ENCODE measurements at regions not wholly inside any gene's neighbourhood (a gene's known extent, or its start where the extent isn't known, plus 50 kb on each side); places are given as distances from the start of the nearest gene placed in this dataset.
"Not testable (repeated sequence)": the region's sequence is repeated elsewhere in the genome, so short reads cannot be mapped to it uniquely, and the experiment has no call there.

- Histone ChIP-seq H3K79me2 (ENCODE audit: insufficient read depth) (no peaks in the 10 kb centered on the region), H3K27ac (ENCODE audit: low read depth in 2 of 2, low read length in 1 of 2) (no peak overlapping the region), H3K9me2 (no peaks in the 10 kb centered on the region), H3K36me3 (replicated peaks in 1 of 2; ENCODE audit: control insufficient read depth in 1 of 2, insufficient read depth in 2 of 2, low read length in 1 of 2) (no peaks in the 10 kb centered on the region), H3K9me3 (no peaks in the 10 kb centered on the region), H3K4me2 (no peak overlapping the region), H2AFZ (ENCODE audit: low read depth) (no peak overlapping the region), H3F3A (replicated peaks; ENCODE audit: insufficient read depth) (no peaks in the 10 kb centered on the region), H3K4me1 (ENCODE audit: control insufficient read depth in 1 of 2, insufficient read depth in 2 of 2, low read depth in 1 of 2, low read length in 1 of 2) (no peaks in the 10 kb centered on the region), H3K4me3 (ENCODE audit: low read depth in 2 of 2, low read length in 1 of 2) (no peak overlapping the region), H3K9ac (no peak overlapping the region), H3K27me3 (ENCODE audit: insufficient read depth) (peaks cover 7% of the 10 kb centered on the region), H4K20me1 (ENCODE audit: insufficient read depth) (no peaks in the 10 kb centered on the region)
- TF ChIP-seq GATA2 (CRISPR knock-in tag; IDR thresholded peaks at IDR 0.05) (no peak), FOSL2 (IDR thresholded peaks at IDR 0.05; ENCODE audit: borderline replicate concordance, low read depth) (no peak), FOXM1 (IDR thresholded peaks at IDR 0.05; ENCODE audit: low read depth) (no peak), EP300 (IDR thresholded peaks at IDR 0.05; ENCODE audit: borderline replicate concordance in 1 of 2, low read depth in 1 of 2, low read length in 1 of 2) (no peak), NRF1 (IDR thresholded peaks at IDR 0.05; ENCODE audit: low read depth, low read length) (no peak), JUND (IDR thresholded peaks at IDR 0.05) (no peak), CHD2 (IDR thresholded peaks at IDR 0.05; ENCODE audit: low read length, partially characterized antibody) (no peak), RCOR1 (IDR thresholded peaks at IDR 0.05; ENCODE audit: low read length) (no peak), NFIC (IDR thresholded peaks at IDR 0.05; ENCODE audit: borderline replicate concordance) (no peak), RXRA (IDR thresholded peaks at IDR 0.05; ENCODE audit: borderline replicate concordance, low read depth) (no peak), GABPA (IDR thresholded peaks at IDR 0.05; ENCODE audit: low read depth) (no peak), ELF1 (IDR thresholded peaks at IDR 0.05) (no peak)
- TF ChIP-seq, protein P1, sequence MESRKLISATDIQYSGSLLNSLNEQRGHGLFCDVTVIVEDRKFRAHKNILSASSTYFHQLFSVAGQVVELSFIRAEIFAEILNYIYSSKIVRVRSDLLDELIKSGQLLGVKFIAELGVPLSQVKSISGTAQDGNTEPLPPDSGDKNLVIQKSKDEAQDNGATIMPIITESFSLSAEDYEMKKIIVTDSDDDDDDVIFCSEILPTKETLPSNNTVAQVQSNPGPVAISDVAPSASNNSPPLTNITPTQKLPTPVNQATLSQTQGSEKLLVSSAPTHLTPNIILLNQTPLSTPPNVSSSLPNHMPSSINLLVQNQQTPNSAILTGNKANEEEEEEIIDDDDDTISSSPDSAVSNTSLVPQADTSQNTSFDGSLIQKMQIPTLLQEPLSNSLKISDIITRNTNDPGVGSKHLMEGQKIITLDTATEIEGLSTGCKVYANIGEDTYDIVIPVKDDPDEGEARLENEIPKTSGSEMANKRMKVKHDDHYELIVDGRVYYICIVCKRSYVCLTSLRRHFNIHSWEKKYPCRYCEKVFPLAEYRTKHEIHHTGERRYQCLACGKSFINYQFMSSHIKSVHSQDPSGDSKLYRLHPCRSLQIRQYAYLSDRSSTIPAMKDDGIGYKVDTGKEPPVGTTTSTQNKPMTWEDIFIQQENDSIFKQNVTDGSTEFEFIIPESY (IDR thresholded peaks at IDR 0.05; ENCODE audit: borderline replicate concordance, low read depth), result no peak
- TF ChIP-seq, protein P2, sequence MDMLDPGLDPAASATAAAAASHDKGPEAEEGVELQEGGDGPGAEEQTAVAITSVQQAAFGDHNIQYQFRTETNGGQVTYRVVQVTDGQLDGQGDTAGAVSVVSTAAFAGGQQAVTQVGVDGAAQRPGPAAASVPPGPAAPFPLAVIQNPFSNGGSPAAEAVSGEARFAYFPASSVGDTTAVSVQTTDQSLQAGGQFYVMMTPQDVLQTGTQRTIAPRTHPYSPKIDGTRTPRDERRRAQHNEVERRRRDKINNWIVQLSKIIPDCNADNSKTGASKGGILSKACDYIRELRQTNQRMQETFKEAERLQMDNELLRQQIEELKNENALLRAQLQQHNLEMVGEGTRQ (IDR thresholded peaks at IDR 0.05; ENCODE audit: borderline replicate concordance, low read depth, low read length), result no peak
- TF ChIP-seq, protein P3, sequence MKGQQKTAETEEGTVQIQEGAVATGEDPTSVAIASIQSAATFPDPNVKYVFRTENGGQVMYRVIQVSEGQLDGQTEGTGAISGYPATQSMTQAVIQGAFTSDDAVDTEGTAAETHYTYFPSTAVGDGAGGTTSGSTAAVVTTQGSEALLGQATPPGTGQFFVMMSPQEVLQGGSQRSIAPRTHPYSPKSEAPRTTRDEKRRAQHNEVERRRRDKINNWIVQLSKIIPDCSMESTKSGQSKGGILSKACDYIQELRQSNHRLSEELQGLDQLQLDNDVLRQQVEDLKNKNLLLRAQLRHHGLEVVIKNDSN (IDR thresholded peaks at IDR 0.05; ENCODE audit: borderline replicate concordance, low read depth), result no peak
- POLR2A ChIA-PET, result no interaction called here
- CTCF ChIA-PET, result interaction anchor here (0.8 kb wide), 1 partner anchor 15 kb away, joined by 3 read pairs; no protein-coding TSS in a partner anchor
- no peak for DNase-seq
- 9% methylated on average over 1 of the region's 1 CpG for WGBS (ENCODE audit: low lambda C conversion rate)
These were observed 115.5 kb upstream of the GOLGA6L6 start for GRCh38 chr15:20657084-20657483.

- Histone ChIP-seq H3K4me1 (ENCODE audit: control insufficient read depth in 1 of 2, insufficient read depth in 2 of 2, low read depth in 1 of 2, low read length in 1 of 2) (no peaks in the 10 kb centered on the region), H3K9me3 (no peaks in the 10 kb centered on the region), H4K20me1 (ENCODE audit: insufficient read depth) (no peaks in the 10 kb centered on the region), H2AFZ (ENCODE audit: low read depth) (no peak overlapping the region), H3K27ac (ENCODE audit: low read depth in 2 of 2, low read length in 1 of 2) (no peak overlapping the region), H3K36me3 (replicated peaks in 1 of 2; ENCODE audit: control insufficient read depth in 1 of 2, insufficient read depth in 2 of 2, low read length in 1 of 2) (no peaks in the 10 kb centered on the region), H3K9me2 (no peaks in the 10 kb centered on the region), H3K79me2 (ENCODE audit: insufficient read depth) (no peaks in the 10 kb centered on the region), H3K4me3 (ENCODE audit: low read depth in 2 of 2, low read length in 1 of 2) (no peak overlapping the region), H3F3A (replicated peaks; ENCODE audit: insufficient read depth) (no peaks in the 10 kb centered on the region), H3K9ac (no peak overlapping the region), H3K4me2 (no peak overlapping the region), H3K27me3 (ENCODE audit: insufficient read depth) (peaks cover 5% of the 10 kb centered on the region)
- ChIA-PET POLR2A (no interaction called here), CTCF (interaction anchor here (1.9 kb wide), 1 partner anchor 632 kb away, joined by 5 read pairs; no protein-coding TSS in a partner anchor)
- no peak for DNase-seq
- WGBS (ENCODE audit: low lambda C conversion rate), result 34% methylated on average over 2 of the region's 2 CpGs
- no peak for TF ChIP-seq RXRA (IDR thresholded peaks at IDR 0.05; ENCODE audit: borderline replicate concordance, low read depth)
- TF ChIP-seq MAX (IDR thresholded peaks at IDR 0.05; ENCODE audit: low read depth), result no peak
- TF ChIP-seq ELF1 (IDR thresholded peaks at IDR 0.05), result no peak
- no peak for TF ChIP-seq TCF12 (IDR thresholded peaks at IDR 0.05)
- no peak for TF ChIP-seq CTCF (IDR thresholded peaks at IDR 0.05)
These were observed 111.3 kb upstream of the GOLGA6L6 start for GRCh38 chr15:20652914-20653313.

DNA sequence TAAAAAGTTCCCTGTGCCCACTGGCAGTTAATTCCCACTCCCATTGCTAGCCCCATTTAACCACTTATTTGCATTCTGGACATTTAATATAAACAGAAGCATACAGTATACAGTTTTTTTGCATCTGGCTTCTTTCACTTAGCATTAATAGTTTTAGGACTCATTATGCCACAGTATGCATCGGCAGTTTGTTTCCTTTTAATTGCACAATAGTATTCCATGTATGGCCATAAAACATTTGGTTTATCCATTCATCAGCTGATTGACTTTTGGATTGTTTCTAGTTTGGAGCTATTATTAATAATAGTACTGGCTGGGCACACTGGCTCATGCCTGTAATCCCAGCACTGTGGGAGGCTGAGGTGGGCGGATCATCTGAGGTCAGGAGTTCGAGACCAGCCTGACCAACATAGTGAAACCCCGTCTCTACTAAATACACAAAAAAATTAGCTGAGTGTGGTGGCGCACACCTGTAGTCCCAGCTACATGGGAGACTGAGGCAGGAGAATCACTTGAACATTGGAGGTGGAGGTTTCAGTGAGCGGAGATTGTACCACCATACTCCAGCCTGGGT, 106.9 kb upstream of the GOLGA6L6 start:
- H3K4me3 ChIP-seq (ENCODE audit: low read depth in 2 of 2, low read length in 1 of 2); H4K20me1 ChIP-seq (ENCODE audit: insufficient read depth); H3K36me3 ChIP-seq (replicated peaks in 1 of 2; ENCODE audit: control insufficient read depth in 1 of 2, insufficient read depth in 2 of 2, low read length in 1 of 2); DNase-seq; H2AFZ ChIP-seq (ENCODE audit: low read depth); H3K4me1 ChIP-seq (ENCODE audit: control insufficient read depth in 1 of 2, insufficient read depth in 2 of 2, low read depth in 1 of 2, low read length in 1 of 2); CTCF ChIA-PET; H3F3A ChIP-seq (replicated peaks; ENCODE audit: insufficient read depth); H3K9ac ChIP-seq; H3K9me2 ChIP-seq; H3K27ac ChIP-seq (ENCODE audit: low read depth in 2 of 2, low read length in 1 of 2); H3K4me2 ChIP-seq; H3K79me2 ChIP-seq (ENCODE audit: insufficient read depth); POLR2A ChIA-PET; H3K9me3 ChIP-seq: not testable (repeated sequence)
- 12% methylated on average over 6 of the region's 6 CpGs for WGBS (ENCODE audit: low lambda C conversion rate)
- peaks cover 30% of the 10 kb centered on the region for H3K27me3 ChIP-seq (ENCODE audit: insufficient read depth)

Data from SK-N-SH (cell line).